ENCODE measurements at regions not wholly inside any gene's neighbourhood (a gene's known extent, or its start where the extent isn't known, plus 50 kb on each side); places are given as distances from the start of the nearest gene placed in this dataset.

GRCh38 chr6:44715925-44716324 lies 328.4 kb downstream of the CDC5L start:
- Histone ChIP-seq H3K4me1 (ENCODE audit: insufficient read depth, low read length) (no peaks in the 10 kb centered on the region), H4K5ac (ENCODE audit: insufficient read length, low read depth, low read length) (no peak overlapping the region), H4K20me1 (ENCODE audit: control insufficient read depth, insufficient read depth, insufficient read length) (no peaks in the 10 kb centered on the region), H2BK5ac (ENCODE audit: insufficient read length, low read length) (no peak overlapping the region), H3K79me1 (ENCODE audit: insufficient read depth, low read depth, low read length, poor library complexity, severe bottlenecking) (no peaks in the 10 kb centered on the region), H3K18ac (ENCODE audit: insufficient read length, low read depth, low read length) (no peak overlapping the region), H4K8ac (replicated peaks; ENCODE audit: insufficient read length, low read depth, low read length) (no peak overlapping the region), H3K56ac (ENCODE audit: insufficient read length, low read depth, low read length) (no peak overlapping the region), H4K91ac (ENCODE audit: insufficient read length, low read depth, low read length) (no peak overlapping the region), H2AK5ac (ENCODE audit: insufficient read length, low read length) (no peak overlapping the region), H3T11ph (ENCODE audit: low read length) (no peak overlapping the region), H3K23me2 (ENCODE audit: insufficient read length, low read depth, low read length, poor library complexity, severe bottlenecking) (no peaks in the 10 kb centered on the region), H2AFZ (ENCODE audit: low read length) (no peak overlapping the region), H2BK15ac (ENCODE audit: low read depth, low read length) (no peak overlapping the region), H2BK12ac (ENCODE audit: insufficient read length, low read depth, low read length) (no peak overlapping the region), H3K4me2 (ENCODE audit: insufficient read depth, insufficient read length, low read length) (no peak overlapping the region), H3K23ac (ENCODE audit: insufficient read length, low read depth, low read length) (no peak overlapping the region), H3K9ac (ENCODE audit: extremely low read depth, insufficient read length, low read length) (no peak overlapping the region), H3K9me3 (ENCODE audit: control insufficient read depth, low read depth, low read length) (no peaks in the 10 kb centered on the region), H3K79me2 (ENCODE audit: insufficient read depth, low read length) (no peaks in the 10 kb centered on the region), H3K4ac (ENCODE audit: low read depth, low read length) (no peak overlapping the region), H3K14ac (ENCODE audit: insufficient read depth, low read length) (no peak overlapping the region; the same call in 1 of the 2 replicates), H2BK120ac (ENCODE audit: low read depth, low read length, poor library complexity, severe bottlenecking) (no peak overlapping the region), H3K27me3 (ENCODE audit: insufficient read depth, low read length) (no peaks in the 10 kb centered on the region), H2BK20ac (ENCODE audit: low read depth, low read length, poor library complexity, severe bottlenecking) (no peak overlapping the region), H3K27ac (ENCODE audit: insufficient read length, low read depth, low read length) (no peak overlapping the region)
- Mint-ChIP-seq H3K27ac (no peak overlapping the region), H3K4me3 (no peak overlapping the region), H3K9me3 (no peaks in the 10 kb centered on the region), H3K36me3 (ENCODE audit: insufficient read depth in 1 of 3, low read depth in 3 of 3) (no peaks in the 10 kb centered on the region), H3K27me3 (ENCODE audit: low read depth) (no peaks in the 10 kb centered on the region; the same call in 1 of the 2 replicates), H3K4me1 (peaks cover 5 to 6% of the 10 kb centered on the region in 2 experiments)
- no peak for DNase-seq
- TF ChIP-seq CTCF (conservative IDR thresholded peaks at IDR 0.05): no peak
- no CpG with 5 or more reads among the region's 6 CpGs for WGBS (ENCODE audit: extremely low coverage, insufficient read length, low lambda C conversion rate)

All from H9 (cell line).